GM23338 (cell line): ENCODE measurements at regions not wholly inside any gene's neighbourhood (a gene's known extent, or its start where the extent isn't known, plus 50 kb on each side); places are given as distances from the start of the nearest gene placed in this dataset.

Experiments used
- CREB1 ChIP-seq: fragments of 250-450 bp; sonication (Bioruptor Pico); IDR thresholded peaks from 2 replicates; pipeline ENCODE4 v1.5.0; 2020; ENCODE audit warnings: low read depth, mild to moderate bottlenecking, moderate library complexity
- CTCF ChIP-seq, 2 experiments: fragments of 200-600 bp in 1 of 2; sonication (generic) in 1 of 2; conservative IDR thresholded peaks; 2 replicates each; pipeline versions ENCODE4 v1.5.1 to v1.6.1; 2016 to 2017; ENCODE audit warnings: antibody characterized with exemption in 2 of 2, low read depth in 2 of 2, mild to moderate bottlenecking in 2 of 2, moderate library complexity in 1 of 2
- ETS1 ChIP-seq: IDR thresholded peaks from 2 replicates; pipeline ENCODE4 v1.6.1; 2016; ENCODE audit warnings: antibody characterized with exemption
- EZH2 ChIP-seq: fragments of 200-600 bp; sonication (generic); IDR thresholded peaks from one replicate; pipeline ENCODE4 v1.8.0; 2017; ENCODE audit warnings: antibody characterized with exemption, mild to moderate bottlenecking, low read depth; ENCODE audit not compliant: unreplicated experiment
- EZH2phosphoT487 ChIP-seq: fragments of 200-600 bp; sonication (generic); IDR thresholded peaks from one replicate; pipeline ENCODE4 v1.8.1; 2018; ENCODE audit warnings: antibody characterized with exemption; ENCODE audit not compliant: unreplicated experiment
- JUNB ChIP-seq: IDR thresholded peaks from one replicate; pipeline ENCODE4 v1.6.1; 2016; ENCODE audit warnings: antibody characterized with exemption; ENCODE audit not compliant: unreplicated experiment
- NANOG ChIP-seq: IDR thresholded peaks from 2 replicates; pipeline ENCODE4 v1.6.1; 2016; ENCODE audit warnings: antibody characterized with exemption, borderline replicate concordance
- POLR2AphosphoS5 ChIP-seq: IDR thresholded peaks from 2 replicates; pipeline ENCODE4 v1.6.1; 2016; ENCODE audit warnings: antibody characterized with exemption, low read depth
- REST ChIP-seq: IDR thresholded peaks from one replicate; pipeline ENCODE4 v1.6.1; 2018; ENCODE audit warnings: antibody characterized with exemption; ENCODE audit not compliant: unreplicated experiment
- STAT1 ChIP-seq: IDR thresholded peaks from one replicate; pipeline ENCODE4 v1.6.1; 2016; ENCODE audit warnings: antibody characterized with exemption; ENCODE audit not compliant: unreplicated experiment
- ZNF331 ChIP-seq: fragments of 250-450 bp; sonication (Bioruptor Pico); IDR thresholded peaks from 2 replicates; pipeline ENCODE4 v1.5.0; 2020; ENCODE audit warnings: low read depth, mild to moderate bottlenecking, moderate library complexity
- ZNF462 ChIP-seq: fragments of 250-450 bp; sonication (Bioruptor Pico); IDR thresholded peaks from 2 replicates; pipeline ENCODE4 v1.5.0; 2020; ENCODE audit warnings: mild to moderate bottlenecking, moderate library complexity

- TF ChIP-seq CTCF (conservative IDR thresholded peaks at IDR 0.05; ENCODE audit: low read depth in 2 of 2), result no peak
- TF ChIP-seq ETS1, result no peak
- TF ChIP-seq REST, result no peak
- TF ChIP-seq EZH2, result no peak
- TF ChIP-seq ZNF331 (CRISPR knock-in tag), result no peak
- TF ChIP-seq EZH2phosphoT487, result no peak
- TF ChIP-seq POLR2AphosphoS5, result no peak
- TF ChIP-seq JUNB, result no peak
- no peak for TF ChIP-seq CREB1
- TF ChIP-seq STAT1, result no peak
- no peak for TF ChIP-seq NANOG
- no peak for TF ChIP-seq ZNF462
These were observed 77.3 kb upstream of the NEK7 start for GRCh38 chr1:198079432-198079951.
